SK-N-SH (cell line): ENCODE measurements at regions not wholly inside any gene's neighbourhood (a gene's known extent, or its start where the extent isn't known, plus 50 kb on each side); places are given as distances from the start of the nearest gene placed in this dataset.

Experiments used
- CTCF ChIA-PET: fragments of 300-600, 350-600 bp; formaldehyde crosslinking; extraction: SDS; loops from one replicate; lab custom pipeline; 2021; lab: Yijun Ruan, JAX
- POLR2A ChIA-PET: fragments of 350-600 bp; sonication (Branson Sonifier 250); formaldehyde crosslinking; extraction: SDS; loops from one replicate; lab custom pipeline; 2020; ENCODE audit warnings: antibody characterized with exemption, inconsistent platforms; lab: Yijun Ruan, JAX
- DNase-seq: peaks from one replicate; pipeline ENCODE4 v3.0.0; 2012
- H2AFZ ChIP-seq: fragments of 200-600 bp; sonication (generic); 2 replicates; pipeline ENCODE4 v1.8.1; 2016; ENCODE audit warnings: antibody characterized with exemption, mild to moderate bottlenecking, low read depth
- H3F3A ChIP-seq: fragments of 200-600 bp; sonication (generic); replicated peaks from 2 replicates; pipeline ENCODE3; 2016; ENCODE audit warnings: antibody characterized with exemption, mild to moderate bottlenecking; ENCODE audit not compliant: insufficient read depth
- H3K27ac ChIP-seq, 2 experiments: fragments of 200-500 bp in 1 of 2; fragments of 200-600 bp in 1 of 2; sonication (Bioruptor generic) in 1 of 2; sonication (generic), shearing (Covaris generic) in 1 of 2; 2 replicates each; pipeline versions ENCODE4 v1.5.1 to v1.6.1; 2014 to 2016; ENCODE audit warnings: low read depth in 2 of 2, inconsistent platforms in 1 of 2, low read length in 1 of 2, mild to moderate bottlenecking in 1 of 2, mixed read lengths in 1 of 2
- H3K27me3 ChIP-seq: fragments of 200-600 bp; sonication (generic), shearing (Covaris generic); 2 replicates; pipeline ENCODE4 v1.6.1; 2016; ENCODE audit warnings: mixed run types; ENCODE audit not compliant: insufficient read depth
- H3K36me3 ChIP-seq, 2 experiments: fragments of 200-500 bp in 1 of 2; fragments of 200-600 bp in 1 of 2; sonication (Bioruptor generic) in 1 of 2; sonication (generic) in 1 of 2; replicated peaks in 1 of 2; 2 replicates each; pipeline versions ENCODE3 to v1.5.1; 2014 to 2016; ENCODE audit warnings: low read length in 1 of 2, mild to moderate bottlenecking in 1 of 2; ENCODE audit not compliant: insufficient read depth in 2 of 2, control insufficient read depth in 1 of 2
- H3K4me1 ChIP-seq, 2 experiments: fragments of 200-500 bp in 1 of 2; fragments of 200-600 bp in 1 of 2; sonication (Bioruptor generic) in 1 of 2; sonication (generic), shearing (Covaris generic) in 1 of 2; 2 replicates each; pipeline versions ENCODE4 v1.5.1 to v1.6.1; 2014 to 2016; ENCODE audit warnings: low read depth in 1 of 2, low read length in 1 of 2, mixed run types in 1 of 2; ENCODE audit not compliant: insufficient read depth in 2 of 2, control insufficient read depth in 1 of 2
- H3K4me2 ChIP-seq: fragments of 200-600 bp; sonication (generic), shearing (Covaris generic); 2 replicates; pipeline ENCODE4 v1.6.1; 2017; ENCODE audit warnings: mixed run types
- H3K4me3 ChIP-seq, 2 experiments: fragments of 200-500 bp in 1 of 2; fragments of 200-600 bp in 1 of 2; sonication (Bioruptor generic) in 1 of 2; sonication (generic), shearing (Covaris generic) in 1 of 2; 2 replicates each; pipeline versions ENCODE4 v1.5.1 to v1.8.1; 2014 to 2016; ENCODE audit warnings: low read depth in 2 of 2, inconsistent platforms in 1 of 2, low read length in 1 of 2, mild to moderate bottlenecking in 1 of 2, mixed read lengths in 1 of 2, moderate library complexity in 1 of 2
- H3K79me2 ChIP-seq: fragments of 200-600 bp; sonication (generic); 2 replicates; pipeline ENCODE4 v1.8.1; 2017; ENCODE audit warnings: mild to moderate bottlenecking; ENCODE audit not compliant: insufficient read depth
- H3K9ac ChIP-seq: fragments of 200-600 bp; sonication (generic); 2 replicates; pipeline ENCODE4 v1.6.1; 2017; ENCODE audit warnings: mixed run types
- H3K9me2 ChIP-seq: fragments of 200-600 bp; sonication (generic); 2 replicates; pipeline ENCODE4 v1.6.1; 2017; ENCODE audit warnings: mixed run types
- H3K9me3 ChIP-seq: fragments of 200-600 bp; sonication (generic); 2 replicates; pipeline ENCODE4 v1.6.1; 2017; ENCODE audit warnings: mixed run types, mild to moderate bottlenecking, moderate library complexity
- H4K20me1 ChIP-seq: fragments of 200-600 bp; sonication (generic); 2 replicates; pipeline ENCODE4 v1.6.1; 2017; ENCODE audit warnings: mild to moderate bottlenecking, mixed run types; ENCODE audit not compliant: insufficient read depth
- CTCF ChIP-seq: fragments of 200-600 bp; sonication (generic); IDR thresholded peaks from 2 replicates; pipeline ENCODE4 v1.6.1; 2017; ENCODE audit warnings: antibody characterized with exemption, mild to moderate bottlenecking, moderate library complexity
- EP300 ChIP-seq, 2 experiments: IDR thresholded peaks; 2 replicates each; pipeline versions ENCODE4 v1.4.0 to v1.6.1; 2012; ENCODE audit warnings: borderline replicate concordance in 1 of 2, low read depth in 1 of 2, low read length in 1 of 2
- FOXM1 ChIP-seq: IDR thresholded peaks from 2 replicates; pipeline ENCODE4 v1.4.0; 2012; ENCODE audit warnings: low read depth, mild to moderate bottlenecking
- GABPA ChIP-seq: IDR thresholded peaks from 2 replicates; pipeline ENCODE4 v1.4.0; 2012; ENCODE audit warnings: low read depth, mild to moderate bottlenecking
- GATA2 ChIP-seq: sonication (generic); formaldehyde crosslinking; IDR thresholded peaks from 2 replicates; pipeline ENCODE4 v1.5.0; 2020; ENCODE audit warnings: mild to moderate bottlenecking, missing genetic modification reagents
- JUND ChIP-seq: IDR thresholded peaks from 2 replicates; pipeline ENCODE4 v1.4.0; 2012
- MAX ChIP-seq: IDR thresholded peaks from 2 replicates; pipeline ENCODE4 v1.4.0; 2012; ENCODE audit warnings: low read depth
- MEF2A ChIP-seq: IDR thresholded peaks from 2 replicates; pipeline ENCODE4 v1.4.0; 2012; ENCODE audit warnings: low read depth, borderline replicate concordance
- NRF1 ChIP-seq: IDR thresholded peaks from 2 replicates; pipeline ENCODE4 v1.6.1; 2012; ENCODE audit warnings: low read depth, mild to moderate bottlenecking, low read length
- POLR2AphosphoS5 ChIP-seq: IDR thresholded peaks from 2 replicates; pipeline ENCODE4 v1.6.1; 2012; ENCODE audit warnings: low read depth, low read length
- REST ChIP-seq: IDR thresholded peaks from 2 replicates; pipeline ENCODE4 v1.6.1; 2012; ENCODE audit warnings: mild to moderate bottlenecking, low read depth, low read length, moderate library complexity
- RFX5 ChIP-seq: IDR thresholded peaks from 2 replicates; pipeline ENCODE4 v1.6.1; 2012; ENCODE audit warnings: mild to moderate bottlenecking, improper control_type of control experiment, low read length
- RXRA ChIP-seq: IDR thresholded peaks from 2 replicates; pipeline ENCODE4 v1.4.0; 2012; ENCODE audit warnings: low read depth, mild to moderate bottlenecking, borderline replicate concordance
- SIN3A ChIP-seq: IDR thresholded peaks from 2 replicates; pipeline ENCODE4 v1.6.1; 2012; ENCODE audit warnings: low read depth, mild to moderate bottlenecking, low read length, moderate library complexity, borderline replicate concordance
- TAF1 ChIP-seq: IDR thresholded peaks from 2 replicates; pipeline ENCODE4 v1.6.1; 2012; ENCODE audit warnings: low read depth, mild to moderate bottlenecking, low read length, moderate library complexity, borderline replicate concordance
- USF2 ChIP-seq: fragments of 150-350 bp; IDR thresholded peaks from 2 replicates; pipeline ENCODE4 v1.6.1; 2017; ENCODE audit warnings: antibody characterized with exemption, low read length, low read depth, borderline replicate concordance
- YY1 ChIP-seq: IDR thresholded peaks from 2 replicates; pipeline ENCODE4 v1.4.0; 2012; ENCODE audit warnings: low read depth, mild to moderate bottlenecking
- WGBS: methylation state at CpG from one replicate; pipeline ENCODE4 v1.1.6; 2017; ENCODE audit warnings: low lambda C conversion rate; 5-methylcytosine and 5-hydroxymethylcytosine counted together

GRCh38 chr18:7514796-7515440 lies 52.2 kb upstream of the PTPRM start:
- CTCF ChIA-PET, result interaction anchor here (1.7 kb wide), 1 partner anchor 966 kb away, joined by 5 read pairs; no protein-coding TSS in a partner anchor
- no peaks in the 10 kb centered on the region for H3K36me3 ChIP-seq
- DNase-seq, result no peak

More at GRCh38 chr18:7514796-7515440, 52.2 kb upstream of the PTPRM start:
- TF ChIP-seq POLR2AphosphoS5, result no peak
- TF ChIP-seq MAX, result no peak
- TF ChIP-seq RFX5, result no peak
- TF ChIP-seq EP300 (IDR thresholded peaks at IDR 0.05; ENCODE audit: borderline replicate concordance in 1 of 2, low read depth in 1 of 2, low read length in 1 of 2), result no peak
- TF ChIP-seq YY1, result no peak
- TF ChIP-seq GABPA, result no peak
- TF ChIP-seq RXRA, result no peak
- TF ChIP-seq CTCF, result no peak
- TF ChIP-seq SIN3A, result no peak
- TF ChIP-seq USF2, result no peak
- TF ChIP-seq FOXM1, result no peak
- no peak for TF ChIP-seq NRF1
- no peak for TF ChIP-seq JUND
- TF ChIP-seq MEF2A, result no peak
- TF ChIP-seq GATA2 (CRISPR knock-in tag), result no peak
- TF ChIP-seq TAF1, result no peak
- no peak for TF ChIP-seq REST
- no peaks in the 10 kb centered on the region for H3F3A ChIP-seq
- no peak overlapping the region for H3K27ac ChIP-seq
- no peaks in the 10 kb centered on the region for H4K20me1 ChIP-seq
- no peak overlapping the region for H3K4me3 ChIP-seq
- H3K4me2 ChIP-seq, result no peak overlapping the region
- H3K79me2 ChIP-seq, result no peaks in the 10 kb centered on the region
- POLR2A ChIA-PET, result no interaction called here
- H3K27me3 ChIP-seq, result no peaks in the 10 kb centered on the region
- no peak overlapping the region for H2AFZ ChIP-seq
- H3K9me2 ChIP-seq, result no peaks in the 10 kb centered on the region
- 59% methylated on average over 11 of the region's 11 CpGs for WGBS
- H3K9ac ChIP-seq, result no peak overlapping the region
- H3K9me3 ChIP-seq, result no peaks in the 10 kb centered on the region
- H3K4me1 ChIP-seq, result peaks cover 0 to 19% of the 10 kb centered on the region in 2 experiments; a peak in 2 of 4 replicates
